Mononuclear cell (primary cell): ENCODE measurements at regions not wholly inside any gene's neighbourhood (a gene's known extent, or its start where the extent isn't known, plus 50 kb on each side); places are given as distances from the start of the nearest gene placed in this dataset.
"Not testable (repeated sequence)": the region's sequence is repeated elsewhere in the genome, so short reads cannot be mapped to it uniquely, and the experiment has no call there.

Experiments used
- H3K27me3 ChIP-seq: 2 replicates; pipeline ENCODE4 v1.6.0; 2011; ENCODE audit warnings: low read length, control low read depth; ENCODE audit not compliant: insufficient read depth
- H3K4me1 ChIP-seq: 2 replicates; pipeline ENCODE4 v1.5.1; 2011; ENCODE audit warnings: mild to moderate bottlenecking, low read length, control low read depth; ENCODE audit not compliant: insufficient read depth
- H3K4me3 ChIP-seq: 2 replicates; pipeline ENCODE4 v1.5.1; 2011; ENCODE audit warnings: mild to moderate bottlenecking, low read length, moderate library complexity
- H3K9me3 ChIP-seq: 2 replicates; pipeline ENCODE4 v1.5.1; 2011; ENCODE audit warnings: low read depth, mild to moderate bottlenecking, control low read depth, low read length

DNA sequence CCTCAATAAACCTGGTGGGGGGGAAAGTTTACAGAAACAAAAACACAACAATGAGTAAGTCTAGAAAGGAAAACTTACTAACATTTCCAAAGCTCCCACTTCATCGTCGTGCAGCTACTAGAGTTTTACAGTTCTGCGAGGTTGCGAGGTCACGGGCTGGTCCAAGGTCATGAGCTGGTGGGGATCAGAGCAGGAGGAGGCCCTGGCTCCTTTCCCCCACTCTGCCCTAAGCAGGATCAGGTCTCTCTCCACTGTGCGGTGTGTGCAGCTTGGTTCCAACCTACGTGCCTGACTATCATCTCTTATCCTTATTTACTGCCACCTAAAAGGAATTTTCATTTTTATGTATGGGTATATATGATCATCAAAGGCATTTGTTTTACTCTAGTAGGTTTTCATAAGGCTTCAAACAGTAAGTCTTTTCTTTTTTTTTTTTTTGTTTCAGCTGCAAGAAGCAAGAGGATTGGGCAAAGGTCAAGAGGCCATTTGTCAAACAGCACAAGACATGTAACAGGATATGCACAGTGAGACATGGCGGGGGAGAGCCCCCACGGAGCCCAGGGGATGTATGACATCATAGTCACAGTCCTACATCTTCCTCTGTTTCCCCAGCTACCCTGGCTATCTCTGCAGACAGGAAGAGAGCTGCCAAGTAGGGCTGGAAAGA is 76.6 kb upstream of the POMP start:
- Histone ChIP-seq H3K9me3 (no peaks in the 10 kb centered on the region), H3K27me3 (no peaks in the 10 kb centered on the region), H3K4me1 (peaks cover 27% of the 10 kb centered on the region), H3K4me3 (no peak overlapping the region)

- H3K9me3 ChIP-seq, result no peaks in the 10 kb centered on the region
- H3K4me1 ChIP-seq, result peaks cover 18% of the 10 kb centered on the region
- no peak overlapping the region for H3K4me3 ChIP-seq
- no peaks in the 10 kb centered on the region for H3K27me3 ChIP-seq
Observed at GRCh38 chr13:28581451-28581850, 77.5 kb upstream of the POMP start.

GRCh38 chr13:28579736-28580135 is 79.2 kb upstream of the POMP start:
- H3K27me3 ChIP-seq, result peaks cover 2% of the 10 kb centered on the region
- H3K4me1 ChIP-seq, result peaks cover 17% of the 10 kb centered on the region

GRCh38 chr13:28579322-28579721 is 79.6 kb upstream of the POMP start:
- Histone ChIP-seq H3K4me3 (no peak overlapping the region), H3K4me1 (peaks cover 20% of the 10 kb centered on the region), H3K27me3 (peaks cover 2% of the 10 kb centered on the region), H3K9me3 (no peaks in the 10 kb centered on the region)

More at GRCh38 chr13:28579736-28580135, 79.2 kb upstream of the POMP start:
- Histone ChIP-seq H3K4me3 (no peak overlapping the region), H3K9me3 (no peaks in the 10 kb centered on the region)

DNA sequence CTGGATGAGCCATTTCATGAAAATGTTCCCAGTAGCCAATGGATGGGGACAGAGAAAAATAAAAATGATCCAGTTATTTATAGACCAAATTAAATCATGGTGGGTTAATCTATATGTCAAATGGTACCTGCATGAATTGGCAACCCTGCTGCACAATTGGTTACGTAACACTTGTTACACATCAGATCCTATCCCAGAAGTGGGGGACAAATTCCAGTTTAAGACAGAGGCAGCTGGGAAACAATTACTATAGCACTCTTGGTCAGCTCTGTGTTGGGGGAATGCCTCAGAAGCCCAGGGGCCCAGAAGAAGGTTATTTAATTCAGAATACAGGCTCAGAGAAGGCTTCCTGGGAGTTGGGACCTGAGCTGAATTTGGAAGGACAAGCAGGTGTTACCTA is 81.1 kb upstream of the FLT1 start:
- H3K4me1 ChIP-seq, result peaks cover 26% of the 10 kb centered on the region
- H3K4me3 ChIP-seq, result no peak overlapping the region
- no peaks in the 10 kb centered on the region for H3K9me3 ChIP-seq
- H3K27me3 ChIP-seq, result peaks cover 2% of the 10 kb centered on the region

GRCh38 chr13:28575200-28575599 is 80.3 kb upstream of the FLT1 start:
- Histone ChIP-seq H3K4me3 (no peak overlapping the region), H3K4me1 (peaks cover 34% of the 10 kb centered on the region), H3K27me3 (peaks cover 2% of the 10 kb centered on the region), H3K9me3 (no peaks in the 10 kb centered on the region)

GRCh38 chr13:28574617-28575142 is 79.8 kb upstream of the FLT1 start:
- H3K27me3 ChIP-seq, result peaks cover 2% of the 10 kb centered on the region
- no peak overlapping the region for H3K4me3 ChIP-seq
- peaks cover 37% of the 10 kb centered on the region for H3K4me1 ChIP-seq
- no peaks in the 10 kb centered on the region for H3K9me3 ChIP-seq

DNA sequence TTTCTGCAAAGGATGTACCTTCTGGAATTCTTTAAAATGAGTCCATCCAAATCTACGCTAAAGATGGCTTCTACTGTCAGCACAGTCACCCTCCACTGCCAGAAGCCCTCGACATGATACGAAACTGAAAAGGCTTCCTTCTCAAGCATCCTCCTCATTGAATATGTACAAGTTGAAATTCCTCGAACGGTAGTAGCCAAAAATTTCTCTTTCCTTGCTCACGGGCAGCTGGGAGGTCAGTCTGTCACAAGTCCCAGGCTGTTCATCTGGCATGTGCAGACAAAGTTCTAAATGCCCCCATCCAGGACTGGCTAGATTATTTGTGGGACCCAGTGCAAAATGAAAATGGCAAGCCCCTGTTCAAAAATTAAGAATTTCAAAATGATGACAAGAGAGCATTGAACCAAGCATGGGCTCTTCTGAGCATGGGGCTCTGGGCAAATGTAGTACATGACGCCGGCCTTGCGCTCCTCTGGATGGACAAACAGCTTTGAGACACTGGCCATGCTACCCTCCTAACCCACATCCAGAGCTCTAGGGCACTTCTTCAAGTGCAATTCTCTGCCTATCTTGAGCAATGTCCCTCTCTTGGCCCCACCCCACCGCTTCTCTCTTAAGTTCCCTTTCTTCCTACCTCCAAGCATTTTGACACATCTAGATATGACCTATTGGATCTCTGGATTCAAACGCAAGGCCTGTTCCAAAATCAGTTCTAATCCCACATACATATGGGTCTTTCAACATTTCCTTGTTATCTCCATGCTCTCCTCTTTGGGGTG is 78.9 kb upstream of the FLT1 start:
- Histone ChIP-seq H3K27me3 (peaks cover 2% of the 10 kb centered on the region), H3K9me3 (no peaks in the 10 kb centered on the region), H3K4me3 (no peak overlapping the region), H3K4me1 (peaks cover 37% of the 10 kb centered on the region)

DNA sequence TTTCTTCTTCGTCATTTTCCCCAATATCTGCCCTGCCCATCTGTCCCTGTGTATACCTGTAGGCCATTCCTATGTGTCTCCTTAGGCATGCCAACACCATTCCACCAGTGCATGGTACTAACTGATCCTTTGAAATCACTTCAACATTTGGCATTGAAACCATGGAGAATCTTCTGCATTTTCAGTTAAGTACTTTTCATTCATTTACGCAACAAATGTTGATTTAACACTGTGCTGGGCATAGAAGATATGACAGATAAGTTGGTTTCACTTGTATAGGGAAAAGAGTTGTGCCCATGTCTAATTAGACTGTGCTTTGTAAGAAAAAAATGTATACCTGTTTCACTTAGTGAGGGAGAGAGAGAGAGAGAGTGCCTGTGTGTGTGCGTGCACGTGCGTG is 77.9 kb upstream of the FLT1 start:
- Histone ChIP-seq H3K4me3 (no peak overlapping the region), H3K27me3 (peaks cover 2% of the 10 kb centered on the region), H3K4me1 (peaks cover 37% of the 10 kb centered on the region), H3K9me3 (no peaks in the 10 kb centered on the region)

DNA sequence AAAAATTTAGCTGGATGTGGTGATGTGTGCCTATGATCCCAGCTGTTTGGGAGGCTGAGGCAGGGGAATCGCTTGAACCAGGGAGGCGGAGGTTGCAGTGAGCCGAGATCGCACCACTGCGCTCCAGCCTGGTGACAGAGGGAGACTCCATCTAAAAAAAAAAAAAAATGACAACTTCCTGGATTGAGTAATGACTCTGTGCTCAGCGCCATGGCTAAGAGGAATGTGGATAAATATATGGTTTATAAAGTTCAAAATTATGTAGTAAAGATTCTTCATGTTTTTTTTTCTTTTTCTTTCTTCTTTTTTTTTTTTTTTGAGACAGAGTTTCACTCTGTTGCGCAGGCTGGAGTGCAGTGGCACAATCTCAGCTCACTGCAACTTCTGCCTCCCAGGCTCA is 75.4 kb upstream of the FLT1 start:
- not testable (repeated sequence) for H3K9me3 ChIP-seq, H3K27me3 ChIP-seq, H3K4me3 ChIP-seq
- peaks cover 37% of the 10 kb centered on the region for H3K4me1 ChIP-seq

DNA sequence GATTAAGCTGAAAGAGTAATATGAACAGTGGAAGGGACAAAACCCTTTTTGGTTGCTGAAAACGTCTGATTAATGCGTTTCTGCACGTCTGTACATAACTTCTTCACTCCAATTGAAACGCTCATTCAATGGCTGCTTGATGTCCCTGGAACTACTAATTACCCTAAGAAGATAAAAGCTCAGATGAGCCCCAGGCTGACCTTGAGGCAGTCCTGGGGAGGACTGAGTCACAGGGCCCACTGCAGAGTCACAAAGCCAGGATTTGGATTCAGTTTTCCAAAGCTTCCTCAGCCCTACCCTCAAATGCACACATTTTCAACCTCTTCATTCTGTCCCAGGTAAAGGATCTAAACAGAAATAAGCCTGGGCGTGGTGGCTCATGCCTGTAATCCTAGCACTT is 75.0 kb upstream of the FLT1 start:
- Histone ChIP-seq H3K4me3 (no peak overlapping the region), H3K4me1 (peaks cover 32% of the 10 kb centered on the region), H3K9me3 (no peaks in the 10 kb centered on the region), H3K27me3 (no peaks in the 10 kb centered on the region)

DNA sequence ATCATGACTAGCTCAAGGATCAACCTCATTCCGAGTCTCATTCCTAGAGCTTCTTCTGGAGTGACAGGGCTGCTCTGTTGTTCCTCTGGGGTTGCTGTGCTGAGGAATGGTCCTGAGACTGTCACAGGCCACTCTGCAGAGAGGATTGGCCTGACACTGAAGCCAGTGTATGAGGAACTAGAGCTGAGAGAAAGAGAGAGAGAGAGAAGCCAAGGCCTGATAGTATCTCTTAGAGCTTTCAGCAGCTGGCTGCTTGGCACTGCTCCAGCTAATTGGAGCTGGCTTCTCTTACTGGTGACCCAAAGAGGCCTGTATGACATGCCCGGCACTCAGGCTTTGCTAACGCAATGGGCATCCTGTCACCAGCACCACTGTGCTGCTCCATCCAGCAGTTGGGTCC is 73.4 kb upstream of the FLT1 start:
- Histone ChIP-seq H3K4me3 (no peak overlapping the region), H3K27me3 (no peaks in the 10 kb centered on the region), H3K4me1 (peaks cover 17% of the 10 kb centered on the region), H3K9me3 (no peaks in the 10 kb centered on the region)

GRCh38 chr13:28566891-28567290 is 72.0 kb upstream of the FLT1 start:
- Histone ChIP-seq H3K9me3 (no peaks in the 10 kb centered on the region), H3K4me3 (no peak overlapping the region), H3K27me3 (no peaks in the 10 kb centered on the region), H3K4me1 (peaks cover 11% of the 10 kb centered on the region)

- peaks cover 11% of the 10 kb centered on the region for H3K4me1 ChIP-seq
- no peak overlapping the region for H3K4me3 ChIP-seq
- H3K27me3 ChIP-seq, result no peaks in the 10 kb centered on the region
- no peaks in the 10 kb centered on the region for H3K9me3 ChIP-seq
Observed at GRCh38 chr13:28566283-28566682, 71.4 kb upstream of the FLT1 start.

- H3K27me3 ChIP-seq, result no peaks in the 10 kb centered on the region
- no peaks in the 10 kb centered on the region for H3K9me3 ChIP-seq
- H3K4me3 ChIP-seq, result no peak overlapping the region
- H3K4me1 ChIP-seq, result no peaks in the 10 kb centered on the region
Observed at GRCh38 chr13:28564030-28564429, 69.1 kb upstream of the FLT1 start.

GRCh38 chr13:28563609-28564008 is 68.7 kb upstream of the FLT1 start:
- Histone ChIP-seq H3K27me3 (no peaks in the 10 kb centered on the region), H3K9me3 (no peaks in the 10 kb centered on the region), H3K4me3 (no peak overlapping the region), H3K4me1 (no peaks in the 10 kb centered on the region)
